Breast epithelium (tissue), 4 donors: ENCODE measurements at regions not wholly inside any gene's neighbourhood (a gene's known extent, or its start where the extent isn't known, plus 50 kb on each side); places are given as distances from the start of the nearest gene placed in this dataset.

Source experiments
- DNase-seq, 2 donors: peaks; one replicate each; pipeline ENCODE4 v3.0.0-alpha.2; 2019; ENCODE audit warnings: low spot score in 2 of 2
- H3K27ac ChIP-seq, 2 donors: fragments of 200-600 bp; sonication (generic) in 1 of 2; one replicate each; pipeline ENCODE4 v1.5.1; 2016 to 2019; ENCODE audit warnings: mild to moderate bottlenecking in 1 of 2
- H3K27me3 ChIP-seq, 2 donors: fragments of 200-600 bp; sonication (generic) in 1 of 2; one replicate each; pipeline versions ENCODE4 v1.5.1 to v1.6.0; 2017 to 2019; ENCODE audit warnings: control low read depth in 1 of 2, mild to moderate bottlenecking in 1 of 2
- H3K36me3 ChIP-seq: fragments of 200-600 bp; one replicate; pipeline ENCODE4 v1.5.1; 2019
- H3K4me1 ChIP-seq, 2 donors: fragments of 200-600 bp; sonication (generic); one replicate each; pipeline ENCODE4 v1.5.1; 2016 to 2019; ENCODE audit warnings: control low read depth in 1 of 2
- H3K4me3 ChIP-seq, 3 donors: fragments of 200-600 bp; sonication (generic); 1 replicate in 2 of 3; 2 replicates in 1 of 3; pipeline ENCODE4 v1.5.1; 2016 to 2019; ENCODE audit warnings: mild to moderate bottlenecking in 3 of 3, moderate library complexity in 2 of 3
- H3K9me3 ChIP-seq, 2 donors: fragments of 200-600 bp; sonication (generic) in 1 of 2; one replicate each; pipeline ENCODE4 v1.5.1; 2016 to 2019; ENCODE audit warnings: control low read depth in 1 of 2
- POLR2A ChIP-seq: fragments of 450-650 bp; IDR thresholded peaks from one replicate; pipeline ENCODE4 v1.6.1; 2016; ENCODE audit warnings: antibody characterized with exemption, mild to moderate bottlenecking, moderate library complexity
- POLR2AphosphoS5 ChIP-seq, 3 donors: sonication (generic); formaldehyde crosslinking; IDR thresholded peaks; one replicate each; pipeline ENCODE4 v1.6.1; 2017; ENCODE audit warnings: antibody characterized with exemption in 3 of 3
- intact Hi-C: fragments of 100-400 bp; cut with DNase I; formaldehyde crosslinking; loops from one replicate; pipeline ENCODE4 v1.15.1; 2023; ENCODE audit warnings: low total_unique reads
- TF ChIP-seq, protein P1 (sequence below), 3 donors: fragments of 450-650 bp; IDR thresholded peaks; one replicate each; pipeline ENCODE4 v1.5.1; 2016 to 2017; ENCODE audit warnings: antibody characterized with exemption in 3 of 3, mild to moderate bottlenecking in 3 of 3, moderate library complexity in 3 of 3

DNA sequence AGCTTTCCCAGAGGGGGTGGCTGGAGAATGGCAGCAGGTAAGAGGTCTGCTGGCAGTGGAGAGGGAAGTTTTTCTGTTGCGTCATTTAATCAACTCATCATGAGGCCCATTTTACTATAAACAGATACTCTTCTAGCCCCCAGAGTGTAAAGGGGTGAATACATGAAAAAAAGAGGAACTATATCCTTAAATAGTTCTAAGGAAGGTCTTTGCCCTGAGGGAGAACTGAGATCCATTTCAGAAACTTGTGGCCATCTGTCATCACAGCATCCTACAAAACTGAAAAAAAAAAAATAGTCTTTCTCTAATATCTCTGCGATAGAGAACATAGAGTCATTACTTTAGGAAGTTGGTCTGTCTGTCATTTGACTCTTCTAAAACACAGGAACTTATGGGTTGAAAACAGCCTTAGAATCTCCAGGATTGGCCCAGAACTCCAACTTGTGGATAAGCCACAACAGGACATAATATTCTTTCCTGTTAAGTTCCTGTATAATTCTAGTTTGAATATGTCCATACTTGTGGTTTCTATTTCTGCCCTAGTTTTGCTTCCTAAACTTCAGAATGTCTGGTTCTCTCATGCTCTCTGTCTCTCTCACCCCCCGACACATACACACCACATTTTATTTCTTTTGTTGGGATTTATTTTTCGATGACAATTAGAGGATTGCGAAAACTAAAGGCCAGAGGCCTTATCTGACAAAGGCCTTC, 238.5 kb upstream of the PIK3R1 start:
- intact Hi-C loops = no loop called here
- peaks cover 0 to 8% of the 10 kb centered on the region in 2 donors for H3K4me1 ChIP-seq
- H3K36me3 ChIP-seq = no peaks in the 10 kb centered on the region
- TF ChIP-seq, protein P1, sequence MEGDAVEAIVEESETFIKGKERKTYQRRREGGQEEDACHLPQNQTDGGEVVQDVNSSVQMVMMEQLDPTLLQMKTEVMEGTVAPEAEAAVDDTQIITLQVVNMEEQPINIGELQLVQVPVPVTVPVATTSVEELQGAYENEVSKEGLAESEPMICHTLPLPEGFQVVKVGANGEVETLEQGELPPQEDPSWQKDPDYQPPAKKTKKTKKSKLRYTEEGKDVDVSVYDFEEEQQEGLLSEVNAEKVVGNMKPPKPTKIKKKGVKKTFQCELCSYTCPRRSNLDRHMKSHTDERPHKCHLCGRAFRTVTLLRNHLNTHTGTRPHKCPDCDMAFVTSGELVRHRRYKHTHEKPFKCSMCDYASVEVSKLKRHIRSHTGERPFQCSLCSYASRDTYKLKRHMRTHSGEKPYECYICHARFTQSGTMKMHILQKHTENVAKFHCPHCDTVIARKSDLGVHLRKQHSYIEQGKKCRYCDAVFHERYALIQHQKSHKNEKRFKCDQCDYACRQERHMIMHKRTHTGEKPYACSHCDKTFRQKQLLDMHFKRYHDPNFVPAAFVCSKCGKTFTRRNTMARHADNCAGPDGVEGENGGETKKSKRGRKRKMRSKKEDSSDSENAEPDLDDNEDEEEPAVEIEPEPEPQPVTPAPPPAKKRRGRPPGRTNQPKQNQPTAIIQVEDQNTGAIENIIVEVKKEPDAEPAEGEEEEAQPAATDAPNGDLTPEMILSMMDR (IDR thresholded peaks at IDR 0.05) = no peak
- TF ChIP-seq POLR2AphosphoS5 (IDR thresholded peaks at IDR 0.05) (no peak), POLR2A (no peak)
- H3K9me3 ChIP-seq = no peaks in the 10 kb centered on the region
- no peak for DNase-seq
- H3K27me3 ChIP-seq = no peaks in the 10 kb centered on the region
- H3K27ac ChIP-seq = peak overlapping the region; percentile 66 to 68
- no peak overlapping the region for H3K4me3 ChIP-seq

DNA sequence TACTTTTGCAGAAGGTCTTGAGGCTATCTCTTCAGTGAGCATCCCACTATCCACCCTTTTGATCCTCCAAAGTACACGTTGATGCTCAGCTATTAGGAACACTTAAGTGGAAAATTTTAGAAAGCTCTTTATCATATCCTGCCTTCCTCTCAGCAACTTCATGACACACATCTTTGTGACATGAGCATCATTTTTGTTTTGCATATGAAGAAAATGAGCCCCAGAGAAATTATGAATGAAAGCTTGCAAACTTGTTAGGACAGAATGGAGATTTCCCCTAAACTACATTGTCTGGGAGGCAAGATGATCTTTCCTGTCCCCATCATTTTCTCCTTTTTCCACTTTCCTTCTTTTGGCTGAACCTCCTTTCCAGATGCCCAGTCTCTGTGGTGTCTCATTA, 239.4 kb upstream of the PIK3R1 start:
- Histone ChIP-seq H3K36me3 (no peaks in the 10 kb centered on the region), H3K27me3 (no peaks in the 10 kb centered on the region), H3K4me1 (peaks cover 0 to 10% of the 10 kb centered on the region in 2 donors), H3K27ac (peak overlapping the region in 1 of 2 donors; percentile 68), H3K9me3 (no peaks in the 10 kb centered on the region), H3K4me3 (no peak overlapping the region)
- TF ChIP-seq POLR2AphosphoS5 (IDR thresholded peaks at IDR 0.05) (no peak), POLR2A (no peak)
- TF ChIP-seq, protein P1 (IDR thresholded peaks at IDR 0.05) = no peak
- intact Hi-C loops = no loop called here
- no peak for DNase-seq

DNA sequence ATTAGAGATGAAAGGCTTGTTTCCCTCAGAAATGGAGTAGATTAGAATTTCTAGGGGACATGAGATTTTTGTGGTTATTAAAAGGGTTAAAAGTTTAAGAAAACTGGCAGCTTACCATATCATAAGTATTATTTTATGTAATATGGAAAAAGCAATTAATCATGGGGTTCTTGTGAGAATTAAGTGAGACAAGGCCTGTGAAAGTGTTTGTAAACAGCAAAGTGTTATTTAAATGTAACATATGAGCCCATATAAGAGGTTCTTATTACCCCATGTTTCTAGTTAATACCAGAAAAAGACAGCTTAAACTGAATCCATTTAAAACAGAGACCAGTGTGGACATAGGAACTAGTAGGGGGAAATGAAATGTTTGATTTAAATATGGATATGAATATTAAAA, 241.1 kb upstream of the PIK3R1 start:
- intact Hi-C loops = no loop called here
- no peak overlapping the region for H3K27ac ChIP-seq
- no peaks in the 10 kb centered on the region for H3K9me3 ChIP-seq
- H3K4me1 ChIP-seq = peaks cover 0 to 14% of the 10 kb centered on the region in 2 donors
- H3K4me3 ChIP-seq = no peak overlapping the region
- no peak for DNase-seq
- H3K27me3 ChIP-seq = no peaks in the 10 kb centered on the region
- H3K36me3 ChIP-seq = no peaks in the 10 kb centered on the region
- no peak for TF ChIP-seq POLR2AphosphoS5 (IDR thresholded peaks at IDR 0.05)
- no peak for TF ChIP-seq POLR2A
- TF ChIP-seq, protein P1 (IDR thresholded peaks at IDR 0.05) = no peak

DNA sequence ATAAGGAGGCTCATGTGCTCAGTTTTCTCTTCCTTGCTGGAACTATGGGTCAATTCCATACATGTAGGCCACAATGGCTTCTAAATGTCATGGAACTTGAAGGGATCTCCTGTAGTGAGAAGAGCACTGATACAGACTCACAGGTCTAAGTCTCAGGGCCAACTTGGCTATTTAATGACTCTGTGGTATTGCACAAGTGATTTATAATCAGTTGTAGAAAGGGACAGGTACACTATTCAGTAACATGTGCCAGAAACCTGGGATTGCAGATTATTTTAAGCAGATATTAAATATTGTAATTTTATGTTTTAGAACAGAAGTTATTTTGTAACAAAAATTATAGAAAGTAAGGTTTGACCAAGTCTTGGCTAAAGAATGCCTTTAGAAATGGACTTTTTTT, 241.5 kb upstream of the PIK3R1 start:
- Histone ChIP-seq H3K36me3 (no peaks in the 10 kb centered on the region), H3K4me1 (peaks cover 0 to 14% of the 10 kb centered on the region in 2 donors), H3K9me3 (no peaks in the 10 kb centered on the region), H3K27me3 (no peaks in the 10 kb centered on the region), H3K4me3 (no peak overlapping the region), H3K27ac (no peak overlapping the region)
- intact Hi-C loops = no loop called here
- TF ChIP-seq, protein P1 (IDR thresholded peaks at IDR 0.05) = no peak
- no peak for TF ChIP-seq POLR2AphosphoS5 (IDR thresholded peaks at IDR 0.05)
- TF ChIP-seq POLR2A = no peak
- no peak for DNase-seq

DNA sequence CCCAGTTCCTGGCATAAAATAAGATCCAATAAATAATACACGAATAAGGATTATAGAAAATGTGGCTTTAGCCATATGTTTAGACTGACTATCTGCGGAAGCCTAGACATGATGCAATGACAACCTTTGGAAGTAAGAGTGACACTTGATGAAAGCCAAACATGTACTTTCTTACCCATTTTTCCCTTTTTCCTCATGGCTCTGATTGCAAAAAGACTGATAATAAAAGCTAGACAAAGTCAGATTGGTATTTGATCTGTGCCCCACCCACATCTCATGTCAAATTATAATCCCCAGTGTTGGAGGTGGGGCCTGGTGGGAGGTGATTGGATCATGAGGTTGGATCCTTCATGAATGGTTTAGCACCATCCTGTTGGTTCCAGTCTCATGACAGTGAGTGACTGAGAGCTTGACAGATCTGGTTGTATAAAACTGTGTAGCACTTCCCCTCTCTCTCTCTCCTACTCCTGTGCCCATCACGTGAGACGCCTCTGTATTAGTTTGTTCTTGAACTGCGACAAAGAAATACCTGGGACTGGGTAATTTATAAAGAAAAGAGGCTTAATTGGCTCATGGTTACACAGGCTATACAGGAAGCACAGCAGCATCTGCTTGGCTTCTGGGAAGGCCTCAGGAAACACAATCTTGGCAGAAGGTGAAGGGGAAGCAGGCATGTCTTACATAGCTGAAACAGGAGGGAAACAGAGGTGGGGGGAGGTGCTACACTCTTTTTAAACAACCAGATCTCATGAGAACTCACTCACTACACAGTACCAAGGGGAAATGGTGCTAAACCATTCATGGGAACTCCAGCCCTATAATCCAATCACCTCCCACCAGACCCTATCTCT, 243.4 kb upstream of the PIK3R1 start:
- H3K36me3 ChIP-seq = no peaks in the 10 kb centered on the region
- TF ChIP-seq POLR2A (no peak), POLR2AphosphoS5 (IDR thresholded peaks at IDR 0.05) (no peak)
- TF ChIP-seq, protein P1 (IDR thresholded peaks at IDR 0.05) = no peak
- no peaks in the 10 kb centered on the region for H3K27me3 ChIP-seq
- intact Hi-C loops = no loop called here
- no peak for DNase-seq
- no peak overlapping the region for H3K4me3 ChIP-seq
- peaks cover 0 to 14% of the 10 kb centered on the region in 2 donors for H3K4me1 ChIP-seq
- peak overlapping the region; percentile 76 to 77 for H3K27ac ChIP-seq
- no peaks in the 10 kb centered on the region for H3K9me3 ChIP-seq
